ENCODE measurements at regions not wholly inside any gene's neighbourhood (a gene's known extent, or its start where the extent isn't known, plus 50 kb on each side); places are given as distances from the start of the nearest gene placed in this dataset.
"Not testable (repeated sequence)": the region's sequence is repeated elsewhere in the genome, so short reads cannot be mapped to it uniquely, and the experiment has no call there.

- POLR2A ChIA-PET, result no interaction called here
- CTCF ChIA-PET, result no interaction called here
Observed at GRCh38 chr10:84571146-84571545, 242.8 kb downstream of the CCSER2 start.

- CTCF ChIA-PET, result no interaction called here
- POLR2A ChIA-PET, result no interaction called here
Observed at GRCh38 chr10:84574102-84574501, 245.7 kb downstream of the CCSER2 start.

GRCh38 chr10:84581976-84582375, 253.6 kb downstream of the CCSER2 start:
- POLR2A ChIA-PET, result no interaction called here

GRCh38 chr10:84583501-84583900, 255.1 kb downstream of the CCSER2 start:
- ChIA-PET CTCF (no interaction called here), POLR2A (no interaction called here)

More at GRCh38 chr10:84581976-84582375, 253.6 kb downstream of the CCSER2 start:
- CTCF ChIA-PET, result no interaction called here

- ChIA-PET POLR2A (no interaction called here), CTCF (no interaction called here)
Observed at GRCh38 chr10:84587789-84588188, 259.4 kb downstream of the CCSER2 start.

- ChIA-PET POLR2A (no interaction called here), CTCF (no interaction called here)
Observed at GRCh38 chr10:84588426-84588825, 260.0 kb downstream of the CCSER2 start.

GRCh38 chr10:84588971-84589370, 260.6 kb downstream of the CCSER2 start:
- CTCF ChIA-PET, result no interaction called here

GRCh38 chr10:84589526-84590205, 261.3 kb downstream of the CCSER2 start:
- CTCF ChIA-PET, result no interaction called here
- POLR2A ChIA-PET, result no interaction called here

More at GRCh38 chr10:84588971-84589370, 260.6 kb downstream of the CCSER2 start:
- POLR2A ChIA-PET, result no interaction called here

- ChIA-PET POLR2A (no interaction called here), CTCF (no interaction called here)
Observed at GRCh38 chr10:84590327-84591193, 262.2 kb downstream of the CCSER2 start.

GRCh38 chr10:84593506-84593905, 265.1 kb downstream of the CCSER2 start:
- ChIA-PET CTCF (no interaction called here), POLR2A (no interaction called here)

- ChIA-PET CTCF (no interaction called here), POLR2A (no interaction called here)
Observed at GRCh38 chr10:84596585-84596984, 268.2 kb downstream of the CCSER2 start.

GRCh38 chr10:84599254-84599653, 270.9 kb downstream of the CCSER2 start:
- ChIA-PET CTCF (no interaction called here), POLR2A (no interaction called here)

- POLR2A ChIA-PET, result no interaction called here
- CTCF ChIA-PET, result no interaction called here
Observed at GRCh38 chr10:84600947-84601346, 272.6 kb downstream of the CCSER2 start.

GRCh38 chr10:84602543-84602942, 274.2 kb downstream of the CCSER2 start:
- POLR2A ChIA-PET, CTCF ChIA-PET: not testable (repeated sequence)

- POLR2A ChIA-PET, result no interaction called here
- CTCF ChIA-PET, result no interaction called here
Observed at GRCh38 chr10:84603971-84604370, 275.6 kb downstream of the CCSER2 start.

- ChIA-PET POLR2A (no interaction called here), CTCF (interaction anchor here (0.7 kb wide), 1 partner anchor 25 kb away, joined by 4 read pairs; no protein-coding TSS in a partner anchor)
Observed at GRCh38 chr10:84605802-84606201, 277.4 kb downstream of the CCSER2 start.

GRCh38 chr10:84606428-84606827, 278.0 kb downstream of the CCSER2 start:
- CTCF ChIA-PET, result no interaction called here
- POLR2A ChIA-PET, result no interaction called here

GRCh38 chr10:84607044-84607443, 278.7 kb downstream of the CCSER2 start:
- POLR2A ChIA-PET, result no interaction called here
- CTCF ChIA-PET, result no interaction called here

- ChIA-PET POLR2A (no interaction called here), CTCF (no interaction called here)
Observed at GRCh38 chr10:84607523-84607922, 279.1 kb downstream of the CCSER2 start.

GRCh38 chr10:84608126-84608525, 279.7 kb downstream of the CCSER2 start:
- POLR2A ChIA-PET, result no interaction called here
- CTCF ChIA-PET, result no interaction called here

- ChIA-PET CTCF (no interaction called here), POLR2A (no interaction called here)
Observed at GRCh38 chr10:84613336-84614021, 285.1 kb downstream of the CCSER2 start.
